ENCODE measurements at regions not wholly inside any gene's neighbourhood (a gene's known extent, or its start where the extent isn't known, plus 50 kb on each side); places are given as distances from the start of the nearest gene placed in this dataset.

- peak; percentile 68 for TF ChIP-seq CTCF (IDR thresholded peaks at IDR 0.05)
These were observed 214.9 kb upstream of the ARRDC4 start for GRCh38 chr15:97745481-97746071.

- no peak for TF ChIP-seq CTCF (IDR thresholded peaks at IDR 0.05)
These were observed 213.2 kb upstream of the ARRDC4 start for GRCh38 chr15:97747342-97747741.

- TF ChIP-seq CTCF (IDR thresholded peaks at IDR 0.05) = no peak
These were observed 211.9 kb upstream of the ARRDC4 start for GRCh38 chr15:97748576-97748975.

- no peak for TF ChIP-seq CTCF (IDR thresholded peaks at IDR 0.05)
These were observed 210.4 kb upstream of the ARRDC4 start for GRCh38 chr15:97750060-97750459.

- no peak for TF ChIP-seq CTCF (IDR thresholded peaks at IDR 0.05)
These were observed 204.8 kb upstream of the ARRDC4 start for GRCh38 chr15:97755726-97756125.

GRCh38 chr15:97759363-97759762 lies 201.1 kb upstream of the ARRDC4 start:
- no peak for TF ChIP-seq CTCF (IDR thresholded peaks at IDR 0.05)

- TF ChIP-seq CTCF (IDR thresholded peaks at IDR 0.05) = no peak
These were observed 199.4 kb upstream of the ARRDC4 start for GRCh38 chr15:97761110-97761509.

- no peak for TF ChIP-seq CTCF (IDR thresholded peaks at IDR 0.05)
These were observed 177.3 kb upstream of the ARRDC4 start for GRCh38 chr15:97783240-97783639.

All from LNCAP (cell line).